SU-DHL-6 (cell line): ENCODE measurements at regions not wholly inside any gene's neighbourhood (a gene's known extent, or its start where the extent isn't known, plus 50 kb on each side); places are given as distances from the start of the nearest gene placed in this dataset.
A peak's percentile ranks its signal among the peaks of the same experiment; 100 is the strongest.

Experiments used
- H2AFZ ChIP-seq: fragments of 200-600 bp; sonication (generic); 2 replicates; pipeline ENCODE4 v1.6.1; 2014; ENCODE audit warnings: low read depth, mild to moderate bottlenecking, moderate library complexity, mixed read lengths, antibody characterized with exemption, low read length; ENCODE audit not compliant: severe bottlenecking
- H3F3A ChIP-seq: fragments of 200-600 bp; shearing (Covaris generic); 2 replicates; pipeline ENCODE4 v1.6.0; 2016; ENCODE audit warnings: antibody characterized with exemption, mild to moderate bottlenecking; ENCODE audit not compliant: insufficient read depth
- H3K27ac ChIP-seq: fragments of 200-600 bp; sonication (generic); 2 replicates; pipeline ENCODE4 v1.5.1; 2016; ENCODE audit warnings: low read depth, mild to moderate bottlenecking, low read length, moderate library complexity, mixed read lengths
- H3K27me3 ChIP-seq: fragments of 200-600 bp; sonication (generic), shearing (Covaris generic); 2 replicates; pipeline ENCODE4 v1.6.0; 2014; ENCODE audit warnings: mild to moderate bottlenecking, low read length
- H3K36me3 ChIP-seq: fragments of 200-600 bp; sonication (generic); 2 replicates; pipeline ENCODE4 v1.6.1; 2014; ENCODE audit warnings: mild to moderate bottlenecking, low read length, mixed read lengths
- H3K4me2 ChIP-seq: fragments of 300-600, 200-600 bp; shearing (Covaris generic), sonication (generic); 2 replicates; pipeline ENCODE4 v1.6.0; 2014; ENCODE audit warnings: low read length, low read depth, mild to moderate bottlenecking; ENCODE audit not compliant: poor library complexity, severe bottlenecking
- H3K4me3 ChIP-seq: fragments of 200-600 bp; sonication (generic); 2 replicates; pipeline ENCODE4 v1.5.1; 2014; ENCODE audit warnings: antibody characterized with exemption, low read length, mild to moderate bottlenecking, mixed read lengths; ENCODE audit not compliant: insufficient read depth, poor library complexity, severe bottlenecking
- H3K79me2 ChIP-seq: fragments of 200-600 bp; sonication (generic); 2 replicates; pipeline ENCODE4 v1.6.1; 2014; ENCODE audit warnings: mild to moderate bottlenecking, low read length, moderate library complexity; ENCODE audit not compliant: insufficient read depth
- H3K9ac ChIP-seq: fragments of 200-600 bp; sonication (generic); 2 replicates; pipeline ENCODE4 v1.7.0; 2014; ENCODE audit warnings: mild to moderate bottlenecking, low read length
- H3K9me2 ChIP-seq: fragments of 200-600 bp; sonication (generic); replicated peaks from 2 replicates; pipeline ENCODE4 v1.6.1; 2014; ENCODE audit warnings: low read length; ENCODE audit not compliant: insufficient read depth
- H3K9me3 ChIP-seq: fragments of 200-600 bp; sonication (generic); 2 replicates; pipeline ENCODE4 v1.6.1; 2014; ENCODE audit warnings: low read length, mixed read lengths; ENCODE audit not compliant: insufficient read depth
- H4K20me1 ChIP-seq: fragments of 200-600 bp; sonication (generic); 2 replicates; pipeline ENCODE4 v1.6.1; 2014; ENCODE audit warnings: low read depth, mild to moderate bottlenecking, antibody characterized with exemption, low read length, moderate library complexity, mixed read lengths
- CTCF ChIP-seq: fragments of 200-600 bp; sonication (generic); IDR thresholded peaks from one replicate; pipeline ENCODE4 v1.5.1; 2017; ENCODE audit warnings: antibody characterized with exemption, mild to moderate bottlenecking, low read length, moderate library complexity; ENCODE audit not compliant: insufficient read depth, poor library complexity, severe bottlenecking
- EZH2phosphoT487 ChIP-seq: fragments of 200-600 bp; sonication (generic), shearing (Covaris generic); conservative IDR thresholded peaks from 2 replicates; pipeline ENCODE4 v1.6.1; 2018; ENCODE audit warnings: mild to moderate bottlenecking, antibody characterized with exemption, low read length, moderate library complexity, mixed read lengths

- H3F3A ChIP-seq: no peaks in the 10 kb centered on the region
- no peak overlapping the region for H3K27ac ChIP-seq
- H2AFZ ChIP-seq: no peak overlapping the region
- no peak overlapping the region for H3K4me2 ChIP-seq
- no peak overlapping the region for H3K4me3 ChIP-seq
- no peaks in the 10 kb centered on the region for H3K36me3 ChIP-seq
- no peaks in the 10 kb centered on the region for H3K9me2 ChIP-seq
- H3K9ac ChIP-seq: no peak overlapping the region
- no peak for TF ChIP-seq CTCF
- TF ChIP-seq EZH2phosphoT487: no peak
- H3K27me3 ChIP-seq: no peaks in the 10 kb centered on the region
- no peaks in the 10 kb centered on the region for H3K9me3 ChIP-seq
- no peaks in the 10 kb centered on the region for H3K79me2 ChIP-seq
- H4K20me1 ChIP-seq: no peaks in the 10 kb centered on the region
Measured at GRCh38 chr4:130545596-130545995, 1449.6 kb downstream of the C4orf33 start.

GRCh38 chr4:130559268-130559667 lies 1463.3 kb downstream of the C4orf33 start:
- Histone ChIP-seq H2AFZ (no peak overlapping the region), H3K27me3 (no peaks in the 10 kb centered on the region), H3K9ac (no peak overlapping the region), H3K36me3 (no peaks in the 10 kb centered on the region), H3K9me3 (no peaks in the 10 kb centered on the region), H3K9me2 (no peaks in the 10 kb centered on the region), H4K20me1 (no peaks in the 10 kb centered on the region), H3K4me3 (no peak overlapping the region), H3K4me2 (no peak overlapping the region), H3F3A (no peaks in the 10 kb centered on the region), H3K27ac (no peak overlapping the region), H3K79me2 (no peaks in the 10 kb centered on the region)
- no peak for TF ChIP-seq EZH2phosphoT487
- no peak for TF ChIP-seq CTCF

DNA sequence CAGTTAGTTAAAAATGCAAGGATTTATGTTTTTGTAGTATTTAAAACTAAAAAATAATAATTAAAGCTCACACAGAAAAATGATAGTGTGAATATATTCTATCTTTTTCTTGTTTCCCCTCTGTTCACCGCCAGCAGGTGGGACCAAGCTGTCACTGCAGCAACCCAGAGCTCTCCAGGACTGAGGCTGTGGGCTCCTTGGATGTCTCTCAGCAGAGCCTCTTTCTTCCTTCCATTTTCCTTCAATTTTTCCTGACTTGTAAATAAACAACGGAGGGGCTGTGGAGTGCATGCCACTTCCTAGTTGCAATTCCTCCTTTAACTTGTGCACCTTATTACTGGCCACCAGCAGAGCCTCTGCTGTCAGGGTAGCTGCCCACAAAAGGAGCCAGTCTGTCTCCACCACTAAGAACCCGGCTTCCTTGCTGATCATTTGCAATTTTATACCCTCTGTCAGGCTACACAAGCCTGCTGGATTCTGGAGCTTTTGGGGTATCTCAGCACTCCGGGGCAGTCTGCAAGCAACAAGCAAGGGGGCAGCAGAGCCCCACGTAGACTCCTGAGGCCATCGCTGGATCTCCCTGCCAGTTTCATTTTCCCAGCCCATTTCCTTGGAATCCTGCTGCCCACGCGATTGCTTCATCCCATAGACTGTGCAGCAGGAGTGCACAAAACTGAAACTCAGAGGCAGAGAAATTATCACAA lies 1467.4 kb downstream of the C4orf33 start:
- Histone ChIP-seq H4K20me1 (no peaks in the 10 kb centered on the region), H2AFZ (peak overlapping the region; percentile 59), H3K4me2 (no peak overlapping the region), H3F3A (no peaks in the 10 kb centered on the region), H3K9me2 (no peaks in the 10 kb centered on the region), H3K9me3 (no peaks in the 10 kb centered on the region), H3K9ac (no peak overlapping the region), H3K27me3 (no peaks in the 10 kb centered on the region), H3K4me3 (no peak overlapping the region), H3K27ac (no peak overlapping the region), H3K36me3 (no peaks in the 10 kb centered on the region), H3K79me2 (no peaks in the 10 kb centered on the region)
- no peak for TF ChIP-seq CTCF
- no peak for TF ChIP-seq EZH2phosphoT487
